Osteoblast (primary cell): ENCODE measurements at regions not wholly inside any gene's neighbourhood (a gene's known extent, or its start where the extent isn't known, plus 50 kb on each side); places are given as distances from the start of the nearest gene placed in this dataset.

Source experiments
- DNase-seq: peaks from one replicate; pipeline ENCODE4 v3.0.0; 2011; ENCODE audit warnings: low spot score, mixed read lengths; ENCODE audit not compliant: insufficient read length; ENCODE audit errors: missing footprints
- H2AFZ ChIP-seq: 2 replicates; pipeline ENCODE4 v1.6.0; 2011; ENCODE audit warnings: mild to moderate bottlenecking, low read length
- H3K27ac ChIP-seq: 2 replicates; pipeline ENCODE4 v1.5.1; 2011; ENCODE audit warnings: mild to moderate bottlenecking, low read depth, low read length, moderate library complexity
- H3K27me3 ChIP-seq: 2 replicates; pipeline ENCODE4 v1.6.0; 2012; ENCODE audit warnings: mild to moderate bottlenecking, control low read depth, inconsistent platforms, low read length, moderate library complexity; ENCODE audit not compliant: insufficient read depth
- H3K36me3 ChIP-seq: 2 replicates; pipeline ENCODE4 v1.5.1; 2011; ENCODE audit warnings: mild to moderate bottlenecking, low read length, control low read depth, moderate library complexity; ENCODE audit not compliant: insufficient read depth
- H3K4me1 ChIP-seq: 2 replicates; pipeline ENCODE4 v1.5.1; 2011; ENCODE audit warnings: mild to moderate bottlenecking, low read length, control low read depth, moderate library complexity; ENCODE audit not compliant: insufficient read depth
- H3K4me2 ChIP-seq: 2 replicates; pipeline ENCODE4 v1.6.0; 2011; ENCODE audit warnings: mild to moderate bottlenecking, low read length; ENCODE audit not compliant: insufficient read depth
- H3K4me3 ChIP-seq: fragments of 200-600 bp; sonication (generic); 3 replicates; pipeline ENCODE4 v1.5.1; 2012; ENCODE audit warnings: mild to moderate bottlenecking, low read length, inconsistent platforms; ENCODE audit not compliant: insufficient read depth
- H3K79me2 ChIP-seq: 2 replicates; pipeline ENCODE4 v1.6.0; 2012; ENCODE audit warnings: mild to moderate bottlenecking, low read length, control low read depth, inconsistent platforms; ENCODE audit not compliant: insufficient read depth
- H3K9me3 ChIP-seq: 2 replicates; pipeline ENCODE4 v1.5.1; 2011; ENCODE audit warnings: low read depth, low read length, control low read depth
- H4K20me1 ChIP-seq: 2 replicates; pipeline ENCODE4 v1.6.0; 2012; ENCODE audit warnings: mild to moderate bottlenecking, low read length, control low read depth; ENCODE audit not compliant: insufficient read depth
- CTCF ChIP-seq: IDR thresholded peaks from 2 replicates; pipeline ENCODE4 v1.5.1; 2011; ENCODE audit warnings: mild to moderate bottlenecking, low read depth, low read length, moderate library complexity; ENCODE audit errors: extremely low read depth

- H3K4me2 ChIP-seq, result no peak overlapping the region
- H3K79me2 ChIP-seq, result no peaks in the 10 kb centered on the region
- no peak overlapping the region for H3K4me3 ChIP-seq
- no peaks in the 10 kb centered on the region for H3K4me1 ChIP-seq
- TF ChIP-seq CTCF, result no peak
- no peaks in the 10 kb centered on the region for H3K9me3 ChIP-seq
- DNase-seq, result no peak
- no peaks in the 10 kb centered on the region for H3K27me3 ChIP-seq
- no peaks in the 10 kb centered on the region for H3K36me3 ChIP-seq
- no peak overlapping the region for H2AFZ ChIP-seq
- H3K27ac ChIP-seq, result no peak overlapping the region
- no peaks in the 10 kb centered on the region for H4K20me1 ChIP-seq
Observed at GRCh38 chr6:163825033-163825432, 410.5 kb downstream of the QKI start.

DNA sequence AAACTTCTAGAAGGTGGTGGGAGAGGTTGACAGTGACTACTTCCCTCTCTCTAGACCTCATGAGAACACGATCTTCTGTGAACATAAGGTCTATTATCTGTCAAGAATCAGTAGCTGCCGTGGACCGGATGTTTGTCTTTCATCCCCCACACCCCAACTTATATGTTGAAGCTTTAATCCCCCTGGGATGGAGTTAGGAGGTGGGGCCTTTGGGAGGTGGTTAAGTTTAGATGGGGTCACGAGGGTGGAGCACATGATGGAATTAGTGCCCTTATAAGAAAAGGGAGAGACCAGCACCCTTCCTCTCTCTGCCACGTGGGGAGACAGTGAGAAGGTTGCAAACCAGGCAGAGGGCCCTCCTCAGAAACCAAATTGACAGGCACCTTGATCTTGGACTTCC lies 409.1 kb downstream of the QKI start:
- Histone ChIP-seq H3K79me2 (no peaks in the 10 kb centered on the region), H3K27me3 (no peaks in the 10 kb centered on the region), H3K36me3 (no peaks in the 10 kb centered on the region), H3K4me2 (no peak overlapping the region), H4K20me1 (no peaks in the 10 kb centered on the region), H3K4me3 (no peak overlapping the region), H3K27ac (no peak overlapping the region), H3K4me1 (no peaks in the 10 kb centered on the region), H3K9me3 (no peaks in the 10 kb centered on the region), H2AFZ (no peak overlapping the region)
- no peak for DNase-seq
- TF ChIP-seq CTCF, result no peak

DNA sequence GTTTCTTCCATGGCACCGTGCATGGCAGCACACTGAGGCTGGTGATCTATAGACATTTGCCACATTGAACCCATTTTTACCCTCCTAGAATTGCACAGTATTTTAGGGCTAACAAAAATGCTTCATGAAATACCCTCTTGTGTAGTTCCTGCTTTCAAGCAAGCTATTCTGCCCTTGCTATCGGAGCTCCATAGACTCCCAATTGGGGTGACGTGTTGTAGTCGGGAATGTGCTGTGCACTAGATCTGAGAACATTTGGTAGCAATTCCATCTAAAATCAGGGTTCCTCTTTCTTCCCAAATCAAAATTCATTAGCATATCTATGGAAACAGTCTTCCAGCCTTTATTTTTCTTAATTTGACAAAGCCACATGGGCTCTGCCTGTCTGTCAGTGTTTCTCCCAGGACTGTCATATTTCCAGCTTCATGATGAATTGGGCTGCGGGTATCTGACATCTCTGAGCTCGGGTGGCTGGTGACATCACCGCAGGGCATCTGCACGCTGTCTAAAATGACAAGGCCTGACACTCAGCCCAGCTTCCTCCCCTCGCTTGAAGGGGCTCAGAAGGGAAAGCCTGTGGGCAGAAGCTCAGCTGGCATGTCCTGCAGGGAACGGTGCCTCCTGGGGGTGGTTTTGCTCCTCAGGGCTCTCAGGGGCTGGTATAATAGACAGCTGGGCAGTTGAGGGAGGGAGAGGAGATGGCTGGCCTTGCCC lies 406.4 kb downstream of the QKI start:
- Histone ChIP-seq H3K36me3 (no peaks in the 10 kb centered on the region), H3K27ac (no peak overlapping the region), H4K20me1 (no peaks in the 10 kb centered on the region), H3K27me3 (no peaks in the 10 kb centered on the region), H2AFZ (no peak overlapping the region), H3K4me1 (no peaks in the 10 kb centered on the region), H3K9me3 (no peaks in the 10 kb centered on the region), H3K4me3 (no peak overlapping the region), H3K4me2 (no peak overlapping the region), H3K79me2 (no peaks in the 10 kb centered on the region)
- no peak for DNase-seq
- TF ChIP-seq CTCF, result no peak

- H2AFZ ChIP-seq, result no peak overlapping the region
- no peaks in the 10 kb centered on the region for H3K27me3 ChIP-seq
- no peaks in the 10 kb centered on the region for H3K4me1 ChIP-seq
- no peaks in the 10 kb centered on the region for H3K36me3 ChIP-seq
- no peaks in the 10 kb centered on the region for H3K79me2 ChIP-seq
- H3K4me3 ChIP-seq, result no peak overlapping the region
- TF ChIP-seq CTCF, result no peak
- no peak overlapping the region for H3K27ac ChIP-seq
- H3K9me3 ChIP-seq, result no peaks in the 10 kb centered on the region
- no peak overlapping the region for H3K4me2 ChIP-seq
- DNase-seq, result no peak
- no peaks in the 10 kb centered on the region for H4K20me1 ChIP-seq
Observed at GRCh38 chr6:163820171-163820570, 405.7 kb downstream of the QKI start.
